ENCODE measurements at regions not wholly inside any gene's neighbourhood (a gene's known extent, or its start where the extent isn't known, plus 50 kb on each side); places are given as distances from the start of the nearest gene placed in this dataset.

DNA sequence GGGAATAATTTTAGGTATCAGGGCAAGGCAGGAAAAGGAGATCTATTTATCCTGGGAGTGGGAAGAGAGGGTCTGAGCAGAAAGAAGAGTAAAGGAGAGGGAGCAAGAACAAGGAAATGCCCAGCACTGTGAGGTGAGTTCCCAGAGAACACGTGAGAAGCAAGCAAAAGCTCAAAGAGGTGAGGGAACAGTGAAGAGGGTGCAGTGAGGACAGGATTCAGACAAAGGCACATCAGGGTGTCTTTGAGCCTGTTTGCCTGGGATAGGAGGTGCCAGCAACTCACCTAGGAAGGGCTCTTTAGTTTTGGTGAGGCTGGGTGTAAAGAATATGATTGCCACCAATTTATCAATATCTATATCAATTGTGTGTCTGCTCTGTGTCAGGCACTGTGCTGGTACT, 88.9 kb upstream of the NRXN3 start:
- TF ChIP-seq EP300 (IDR thresholded peaks at IDR 0.05) (no peak), POLR2AphosphoS5 (IDR thresholded peaks at IDR 0.05) (no peak), POLR2A (IDR thresholded peaks at IDR 0.05) (no peak)
- TF ChIP-seq, protein P1, sequence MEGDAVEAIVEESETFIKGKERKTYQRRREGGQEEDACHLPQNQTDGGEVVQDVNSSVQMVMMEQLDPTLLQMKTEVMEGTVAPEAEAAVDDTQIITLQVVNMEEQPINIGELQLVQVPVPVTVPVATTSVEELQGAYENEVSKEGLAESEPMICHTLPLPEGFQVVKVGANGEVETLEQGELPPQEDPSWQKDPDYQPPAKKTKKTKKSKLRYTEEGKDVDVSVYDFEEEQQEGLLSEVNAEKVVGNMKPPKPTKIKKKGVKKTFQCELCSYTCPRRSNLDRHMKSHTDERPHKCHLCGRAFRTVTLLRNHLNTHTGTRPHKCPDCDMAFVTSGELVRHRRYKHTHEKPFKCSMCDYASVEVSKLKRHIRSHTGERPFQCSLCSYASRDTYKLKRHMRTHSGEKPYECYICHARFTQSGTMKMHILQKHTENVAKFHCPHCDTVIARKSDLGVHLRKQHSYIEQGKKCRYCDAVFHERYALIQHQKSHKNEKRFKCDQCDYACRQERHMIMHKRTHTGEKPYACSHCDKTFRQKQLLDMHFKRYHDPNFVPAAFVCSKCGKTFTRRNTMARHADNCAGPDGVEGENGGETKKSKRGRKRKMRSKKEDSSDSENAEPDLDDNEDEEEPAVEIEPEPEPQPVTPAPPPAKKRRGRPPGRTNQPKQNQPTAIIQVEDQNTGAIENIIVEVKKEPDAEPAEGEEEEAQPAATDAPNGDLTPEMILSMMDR (IDR thresholded peaks at IDR 0.05): no peak
- DNase-seq (no peak), ATAC-seq (ENCODE audit: low FRiP score in 2 of 2) (no peak)
- no peaks in the 10 kb centered on the region for H3K36me3 ChIP-seq
- no peaks in the 10 kb centered on the region for H3K4me1 ChIP-seq
- no peak overlapping the region for H3K27ac ChIP-seq
- H3K4me3 ChIP-seq: no peak overlapping the region
- no peaks in the 10 kb centered on the region for H3K27me3 ChIP-seq
- no peaks in the 10 kb centered on the region for H3K9me3 ChIP-seq
- WGBS, 2 donors: 25 to 41% methylated on average over 1 of the region's 1 CpG

DNA sequence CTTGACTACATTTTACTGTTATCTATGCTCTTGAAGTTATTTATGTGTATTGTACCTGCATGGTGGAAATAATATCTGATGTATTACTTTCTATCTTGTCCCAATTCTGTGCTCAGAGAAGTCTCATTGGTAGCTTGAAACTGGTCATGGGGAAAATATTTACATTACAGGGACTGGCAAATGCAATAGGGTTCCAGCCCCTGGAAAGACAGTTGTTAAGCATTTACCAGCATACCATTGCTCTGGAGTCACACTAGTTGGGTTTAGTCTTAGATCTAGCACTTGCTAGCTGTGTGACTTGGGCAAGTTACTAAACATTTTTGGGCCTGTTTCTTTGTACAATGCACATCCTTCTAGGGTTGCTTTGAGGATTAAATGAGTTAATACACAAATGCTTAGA, 86.3 kb upstream of the NRXN3 start:
- no peaks in the 10 kb centered on the region for H3K27me3 ChIP-seq
- TF ChIP-seq EP300 (IDR thresholded peaks at IDR 0.05): no peak
- TF ChIP-seq, protein P1 (IDR thresholded peaks at IDR 0.05): no peak
- no peak for TF ChIP-seq POLR2A (IDR thresholded peaks at IDR 0.05)
- no peak for TF ChIP-seq POLR2AphosphoS5 (IDR thresholded peaks at IDR 0.05)
- H3K36me3 ChIP-seq: no peaks in the 10 kb centered on the region
- no peaks in the 10 kb centered on the region for H3K9me3 ChIP-seq
- ATAC-seq (ENCODE audit: low FRiP score in 2 of 2): no peak
- no peaks in the 10 kb centered on the region for H3K4me1 ChIP-seq
- no peak overlapping the region for H3K4me3 ChIP-seq
- DNase-seq: no peak
- no peak overlapping the region for H3K27ac ChIP-seq

DNA sequence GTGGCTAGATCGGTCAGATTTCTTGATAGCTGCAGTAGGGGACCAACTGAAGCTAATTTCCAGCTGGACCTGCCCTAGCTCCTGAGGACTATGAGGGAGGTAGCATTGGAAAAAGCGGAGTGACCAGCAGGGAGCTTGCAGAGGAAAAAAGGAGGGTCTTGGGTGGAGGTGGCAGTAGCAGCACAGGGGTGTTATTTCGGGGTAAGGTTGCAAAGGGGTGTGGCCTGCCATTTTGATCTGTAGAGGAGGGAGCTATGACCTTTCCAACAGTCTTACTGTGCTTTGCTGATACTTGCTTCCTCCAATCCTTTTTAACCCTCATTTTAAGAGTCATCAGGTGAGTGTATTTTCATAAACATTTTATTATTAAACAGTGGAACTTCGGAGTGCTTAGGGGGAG, 83.8 kb upstream of the NRXN3 start:
- Histone ChIP-seq H3K27me3 (no peaks in the 10 kb centered on the region), H3K36me3 (no peaks in the 10 kb centered on the region), H3K9me3 (no peaks in the 10 kb centered on the region), H3K4me1 (no peaks in the 10 kb centered on the region), H3K27ac (no peak overlapping the region), H3K4me3 (no peak overlapping the region)
- WGBS, 2 donors: 38 to 50% methylated on average over 4 of the region's 4 CpGs
- ATAC-seq (ENCODE audit: low FRiP score in 2 of 2): no peak
- TF ChIP-seq POLR2A (IDR thresholded peaks at IDR 0.05) (no peak), EP300 (IDR thresholded peaks at IDR 0.05) (no peak), POLR2AphosphoS5 (IDR thresholded peaks at IDR 0.05) (no peak)
- TF ChIP-seq, protein P1 (IDR thresholded peaks at IDR 0.05): no peak
- no peak for DNase-seq

- Histone ChIP-seq H3K27ac (no peak overlapping the region), H3K27me3 (no peaks in the 10 kb centered on the region), H3K4me1 (no peaks in the 10 kb centered on the region), H3K36me3 (no peaks in the 10 kb centered on the region), H3K9me3 (no peaks in the 10 kb centered on the region), H3K4me3 (no peak overlapping the region)
- no peak for TF ChIP-seq POLR2A (IDR thresholded peaks at IDR 0.05)
- no peak for TF ChIP-seq EP300 (IDR thresholded peaks at IDR 0.05)
- TF ChIP-seq, protein P1 (IDR thresholded peaks at IDR 0.05): no peak
- TF ChIP-seq POLR2AphosphoS5 (IDR thresholded peaks at IDR 0.05): no peak
- DNase-seq (no peak), ATAC-seq (ENCODE audit: low FRiP score in 2 of 2) (no peak)
- WGBS, 2 donors: 69 to 71% methylated on average over 3 of the region's 3 CpGs
Measured at GRCh38 chr14:78088916-78089315, 81.3 kb upstream of the NRXN3 start.

DNA sequence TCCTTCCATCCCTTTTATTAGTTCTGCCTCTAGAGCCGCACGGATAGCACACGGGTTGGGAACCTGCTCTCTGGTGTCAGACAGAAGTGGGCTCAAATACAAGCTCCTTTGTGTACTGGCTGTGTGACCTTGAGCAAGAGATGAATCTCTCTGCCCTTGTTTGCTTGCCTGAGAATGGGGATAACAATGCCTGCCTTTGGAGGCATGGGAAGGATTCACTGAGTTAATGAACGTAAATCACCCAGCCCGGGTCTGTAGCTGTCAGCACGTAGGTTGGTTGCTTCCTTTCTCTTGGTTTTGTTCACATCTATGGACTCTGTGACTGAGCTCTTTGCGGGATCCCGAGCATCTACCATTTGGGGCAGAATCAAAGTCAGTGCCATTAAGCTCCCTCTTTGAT, 79.3 kb upstream of the NRXN3 start:
- Histone ChIP-seq H3K4me3 (no peak overlapping the region), H3K36me3 (no peaks in the 10 kb centered on the region), H3K27ac (no peak overlapping the region), H3K9me3 (no peaks in the 10 kb centered on the region), H3K27me3 (no peaks in the 10 kb centered on the region), H3K4me1 (no peaks in the 10 kb centered on the region)
- TF ChIP-seq EP300 (IDR thresholded peaks at IDR 0.05) (no peak), POLR2A (IDR thresholded peaks at IDR 0.05) (no peak), POLR2AphosphoS5 (IDR thresholded peaks at IDR 0.05) (no peak)
- TF ChIP-seq, protein P1 (IDR thresholded peaks at IDR 0.05): no peak
- DNase-seq: no peak
- ATAC-seq (ENCODE audit: low FRiP score in 2 of 2): no peak
- WGBS, 2 donors: 79 to 96% methylated on average over 3 to 8 of the region's 8 CpGs
